Right cardiac atrium (tissue), 5 donors: ENCODE measurements at regions not wholly inside any gene's neighbourhood (a gene's known extent, or its start where the extent isn't known, plus 50 kb on each side); places are given as distances from the start of the nearest gene placed in this dataset.
A peak's percentile ranks its signal among the peaks of the same experiment; 100 is the strongest.

Source experiments
- ATAC-seq, 2 donors: fragments of 200-7000 bp; cut with Tn5 transposase; one replicate each; pipeline versions ENCODE4 v1.8.0 to v1.9.1; 2020; ENCODE audit warnings: moderate library complexity in 2 of 2, mild to moderate bottlenecking in 1 of 2
- DNase-seq, 3 donors: peaks; one replicate each; pipeline ENCODE4 v3.0.0-alpha.2; 2020
- H3K27ac ChIP-seq: one replicate; pipeline ENCODE4 v1.5.1; 2013; ENCODE audit warnings: mild to moderate bottlenecking, low read length, control low read depth, moderate library complexity
- H3K27me3 ChIP-seq: one replicate; pipeline ENCODE4 v1.6.1; 2013; ENCODE audit not compliant: control insufficient read depth, insufficient read depth
- H3K4me1 ChIP-seq: one replicate; pipeline ENCODE4 v1.6.1; 2013; ENCODE audit warnings: low read length; ENCODE audit not compliant: control insufficient read depth, insufficient read depth
- H3K4me3 ChIP-seq: one replicate; pipeline ENCODE4 v1.5.1; 2013; ENCODE audit warnings: low read length, control low read depth
- H3K9me3 ChIP-seq: one replicate; pipeline ENCODE4 v1.6.1; 2013; ENCODE audit warnings: low read length; ENCODE audit not compliant: control insufficient read depth
- WGBS: extraction: QIAGEN DNeasy Blood & Tissue Kit; methylation state at CpG from one replicate; pipeline ENCODE4 v1.1.7; 2013; 5-methylcytosine and 5-hydroxymethylcytosine counted together
- intact Hi-C, 4 donors: fragments of 100-400 bp; cut with DNase I; formaldehyde crosslinking; loops; one replicate each; pipeline versions ENCODE4 v1.11.0 to v1.14.0; 2022 to 2023
- donor health status: healthy with polysubstance abuse.
- donor health status: DM: no; HTN: yes; CAD: no.
- donor health status: DM: no; HTN: no; CAD: no.
- donor health status: DM: no; HTN: yes; CAD: no; lungs with severe emphysema.
- donor health status: DM: yes; HTN: yes; CAD: no.

- WGBS = 60% methylated on average over 1 of the region's 1 CpG
- Histone ChIP-seq H3K4me1 (no peaks in the 10 kb centered on the region), H3K9me3 (no peaks in the 10 kb centered on the region), H3K27ac (no peak overlapping the region), H3K27me3 (no peaks in the 10 kb centered on the region), H3K4me3 (no peak overlapping the region)
- ATAC-seq (no peak), DNase-seq (no peak)
- intact Hi-C loops = no loop called here
Measured at GRCh38 chr6:28585335-28585734, 59.7 kb downstream of the GPX5 start.

- no peak for DNase-seq
- H3K4me1 ChIP-seq = no peaks in the 10 kb centered on the region
- H3K4me3 ChIP-seq = peak overlapping the region; percentile 58
- 65% methylated on average over 7 of the region's 7 CpGs for WGBS
- no peaks in the 10 kb centered on the region for H3K9me3 ChIP-seq
- ATAC-seq = no peak
- H3K27me3 ChIP-seq = no peaks in the 10 kb centered on the region
- intact Hi-C loops = no loop called here
- no peak overlapping the region for H3K27ac ChIP-seq
Measured at GRCh38 chr6:28586324-28586723, 60.6 kb downstream of the GPX5 start.

- Histone ChIP-seq H3K27ac (no peak overlapping the region), H3K4me1 (no peaks in the 10 kb centered on the region), H3K9me3 (no peaks in the 10 kb centered on the region), H3K27me3 (no peaks in the 10 kb centered on the region), H3K4me3 (peak overlapping the region; percentile 58)
- 5% methylated on average over 42 of the region's 42 CpGs for WGBS
- intact Hi-C loops = no loop called here
- ATAC-seq (peak; percentile 83 to 91), DNase-seq (peak; percentile 55 to 74 (median 72))
Measured at GRCh38 chr6:28586962-28587745, 61.5 kb downstream of the GPX5 start.

- ATAC-seq = no peak
- peak overlapping the region; percentile 58 for H3K4me3 ChIP-seq
- no peaks in the 10 kb centered on the region for H3K27me3 ChIP-seq
- no peak overlapping the region for H3K27ac ChIP-seq
- no peak for DNase-seq
- WGBS = 27% methylated on average over 8 of the region's 8 CpGs
- H3K4me1 ChIP-seq = no peaks in the 10 kb centered on the region
- H3K9me3 ChIP-seq = no peaks in the 10 kb centered on the region
- intact Hi-C loops = no loop called here
Measured at GRCh38 chr6:28587746-28588075, 62.0 kb downstream of the GPX5 start.

GRCh38 chr6:28588666-28589065 lies 63.0 kb downstream of the GPX5 start:
- intact Hi-C loops = no loop called here
- Histone ChIP-seq H3K4me1 (no peaks in the 10 kb centered on the region), H3K4me3 (no peak overlapping the region), H3K27ac (no peak overlapping the region), H3K9me3 (no peaks in the 10 kb centered on the region), H3K27me3 (no peaks in the 10 kb centered on the region)
- DNase-seq = no peak
- 69% methylated on average over 3 of the region's 3 CpGs for WGBS
- no peak for ATAC-seq

- Histone ChIP-seq H3K27ac (no peak overlapping the region), H3K9me3 (no peaks in the 10 kb centered on the region), H3K4me1 (no peaks in the 10 kb centered on the region), H3K27me3 (no peaks in the 10 kb centered on the region), H3K4me3 (peak overlapping the region; percentile 36)
- 3% methylated on average over 34 of the region's 34 CpGs for WGBS
- DNase-seq = peak in 2 of 3 donors; percentile 21 to 24
- peak; percentile 50 to 84 for ATAC-seq
- intact Hi-C loops = no loop called here
Measured at GRCh38 chr6:28589234-28589956, 63.7 kb downstream of the GPX5 start.

- no peak overlapping the region for H3K4me3 ChIP-seq
- H3K9me3 ChIP-seq = no peaks in the 10 kb centered on the region
- H3K4me1 ChIP-seq = no peaks in the 10 kb centered on the region
- no peak overlapping the region for H3K27ac ChIP-seq
- ATAC-seq = no peak
- intact Hi-C loops = no loop called here
- DNase-seq = no peak
- WGBS = 12% methylated on average over 21 of the region's 21 CpGs
- no peaks in the 10 kb centered on the region for H3K27me3 ChIP-seq
Measured at GRCh38 chr6:28589957-28590349, 64.3 kb downstream of the GPX5 start.

- 10% methylated on average over 18 of the region's 18 CpGs for WGBS
- intact Hi-C loops = no loop called here
- Histone ChIP-seq H3K27me3 (peaks cover 3% of the 10 kb centered on the region), H3K4me3 (peak overlapping the region; percentile 22), H3K27ac (no peak overlapping the region), H3K4me1 (no peaks in the 10 kb centered on the region), H3K9me3 (no peaks in the 10 kb centered on the region)
- peak in 1 of 2 donors; percentile 79 for ATAC-seq
- peak in 2 of 3 donors; percentile 26 to 47 for DNase-seq
Measured at GRCh38 chr6:28597217-28597835, 71.6 kb downstream of the GPX5 start.

- WGBS = 41% methylated on average over 13 of the region's 13 CpGs
- H3K27ac ChIP-seq = no peak overlapping the region
- peaks cover 3% of the 10 kb centered on the region for H3K27me3 ChIP-seq
- intact Hi-C loops = no loop called here
- no peaks in the 10 kb centered on the region for H3K4me1 ChIP-seq
- ATAC-seq (peak in 1 of 2 donors; percentile 78), DNase-seq (no peak)
- peak overlapping the region; percentile 22 for H3K4me3 ChIP-seq
- no peaks in the 10 kb centered on the region for H3K9me3 ChIP-seq
Measured at GRCh38 chr6:28597924-28598722, 72.4 kb downstream of the GPX5 start.

GRCh38 chr6:28598757-28599686 lies 73.3 kb downstream of the GPX5 start:
- peaks cover 3% of the 10 kb centered on the region for H3K27me3 ChIP-seq

More at GRCh38 chr6:28598757-28599686, 73.3 kb downstream of the GPX5 start:
- H3K27ac ChIP-seq = no peak overlapping the region
- ATAC-seq = no peak
- 79% methylated on average over 6 of the region's 6 CpGs for WGBS
- intact Hi-C loops = no loop called here
- H3K4me3 ChIP-seq = no peak overlapping the region
- no peaks in the 10 kb centered on the region for H3K9me3 ChIP-seq
- no peak for DNase-seq
- H3K4me1 ChIP-seq = no peaks in the 10 kb centered on the region
